HG02852 (cell line): ENCODE measurements at regions not wholly inside any gene's neighbourhood (a gene's known extent, or its start where the extent isn't known, plus 50 kb on each side); places are given as distances from the start of the nearest gene placed in this dataset.
"Not testable (repeated sequence)": the region's sequence is repeated elsewhere in the genome, so short reads cannot be mapped to it uniquely, and the experiment has no call there.

ENCODE experiments used
- ATAC-seq: cut with Tn5 transposase; IDR thresholded peaks from one replicate; pipeline ENCODE4 v1.9.1; 2021; ENCODE audit warnings: mild to moderate bottlenecking, moderate library complexity; ENCODE audit not compliant: unreplicated experiment

DNA sequence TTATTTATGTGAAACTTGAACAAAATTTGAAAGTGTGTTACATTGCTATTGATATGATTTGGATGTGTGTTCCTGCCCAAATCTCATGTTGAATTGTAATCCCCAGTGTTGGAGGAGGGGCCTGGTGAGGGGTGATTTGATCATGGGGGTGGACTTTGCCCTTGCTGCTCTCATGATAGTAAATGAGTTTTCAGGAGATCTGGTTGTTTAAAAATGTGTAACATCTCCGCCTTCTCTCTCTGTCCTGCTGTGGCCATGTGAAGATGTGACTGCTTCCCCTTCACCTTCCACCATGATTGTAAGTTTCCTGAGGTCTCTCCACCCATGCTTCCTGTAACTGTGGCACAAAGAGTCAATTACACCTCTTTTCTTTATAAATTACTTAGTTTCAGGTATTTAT lies 1731.0 kb downstream of the SLITRK5 start:
- ATAC-seq: no peak

DNA sequence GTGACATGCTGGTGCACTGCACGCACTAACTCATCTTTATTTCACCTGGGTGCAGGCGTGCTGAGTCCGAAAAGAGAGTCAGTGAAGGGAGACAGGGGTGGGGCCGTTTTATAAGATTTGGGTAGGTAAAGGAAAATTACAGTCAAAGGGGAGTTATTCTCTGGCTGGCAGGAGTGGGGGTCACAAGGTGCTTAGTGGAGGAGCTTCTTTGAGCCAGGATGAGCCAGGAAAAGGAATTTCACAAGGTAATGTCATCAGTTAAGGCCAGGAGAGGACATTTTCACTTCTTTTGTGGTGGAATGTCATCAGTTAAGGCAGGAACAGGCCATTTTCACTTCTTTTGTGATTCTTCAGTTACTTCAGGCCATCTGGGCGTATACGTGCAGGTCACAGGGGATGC lies 1734.9 kb downstream of the SLITRK5 start:
- ATAC-seq: not testable (repeated sequence)

- ATAC-seq: no peak
These were observed 1736.2 kb downstream of the SLITRK5 start for GRCh38 chr13:89407357-89407756.

DNA sequence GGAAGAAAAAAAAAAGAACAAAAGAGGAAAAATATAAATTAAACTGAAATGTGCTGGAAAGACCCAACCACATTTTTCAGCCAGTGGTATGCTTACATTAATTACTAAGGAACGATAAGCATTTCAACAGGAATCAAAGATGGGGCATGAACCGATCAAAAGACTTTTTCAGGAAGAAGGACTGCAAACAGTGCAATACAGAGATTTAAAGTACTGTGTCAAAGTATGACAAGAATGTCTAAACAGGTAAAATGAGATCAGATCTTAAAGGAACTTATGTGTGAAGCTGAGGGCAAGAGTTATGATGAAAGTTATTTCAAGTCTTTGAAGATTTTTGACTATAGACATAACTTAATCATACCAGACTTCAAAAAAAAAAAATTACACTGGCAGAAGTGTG lies 1761.8 kb downstream of the SLITRK5 start:
- no peak for ATAC-seq

DNA sequence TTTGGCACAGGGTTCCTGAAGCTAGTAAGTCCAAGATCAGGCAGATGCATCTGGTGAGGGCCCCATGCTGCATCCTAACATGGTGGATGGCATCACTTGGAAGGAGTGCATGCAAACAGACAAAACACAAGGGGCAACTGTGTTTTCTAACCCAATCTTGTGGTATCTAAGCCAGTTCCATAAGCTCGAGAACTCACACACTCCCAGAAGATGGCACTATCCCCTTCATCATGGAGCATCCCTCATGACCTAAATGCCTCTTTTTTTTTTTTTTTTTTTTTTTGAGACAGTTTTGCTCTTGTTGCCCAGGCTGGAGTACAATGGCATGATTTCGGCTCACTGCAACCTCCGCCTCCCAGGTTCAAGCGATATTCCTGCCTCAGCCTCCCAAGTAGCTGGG lies 1763.5 kb downstream of the SLITRK5 start:
- not testable (repeated sequence) for ATAC-seq

DNA sequence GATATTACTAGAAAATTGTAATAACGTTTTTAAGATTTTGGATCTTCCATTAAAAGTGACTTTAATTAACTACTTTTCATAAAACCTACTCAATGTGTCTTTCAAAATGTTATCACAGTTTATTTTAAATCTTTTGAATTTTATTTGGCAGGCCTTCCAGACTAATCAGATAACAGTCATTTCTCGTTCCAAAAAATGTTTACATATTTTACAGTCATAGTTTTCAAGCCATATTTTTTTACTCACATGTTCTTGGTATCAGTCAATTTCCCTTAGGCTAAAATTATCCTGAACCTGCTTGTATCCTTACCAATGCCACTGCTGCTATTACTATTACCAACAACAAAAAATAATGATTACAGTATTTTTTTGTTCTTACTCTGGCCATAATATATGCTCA lies 1783.5 kb downstream of the SLITRK5 start:
- ATAC-seq: no peak

GRCh38 chr13:89455225-89455624 lies 1784.1 kb downstream of the SLITRK5 start:
- no peak for ATAC-seq

DNA sequence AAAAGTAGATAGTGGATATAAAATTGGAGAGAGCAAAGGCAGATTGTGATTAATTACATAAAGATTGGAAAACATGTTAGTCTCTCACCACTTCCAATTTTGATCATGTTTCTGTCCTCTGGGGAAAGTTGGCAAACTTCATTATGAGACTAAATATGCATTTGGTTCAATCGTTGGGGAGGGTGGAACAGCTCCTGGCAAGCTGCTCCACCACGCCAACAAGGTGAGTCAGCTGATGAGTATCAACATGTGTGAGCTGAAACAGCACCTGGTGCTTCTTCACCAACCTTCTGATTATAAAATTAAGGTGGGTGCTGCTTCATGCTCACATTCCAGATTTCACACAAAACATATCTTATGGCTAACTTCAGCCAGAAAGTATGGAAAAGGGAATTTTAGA lies 1784.6 kb downstream of the SLITRK5 start:
- no peak for ATAC-seq

DNA sequence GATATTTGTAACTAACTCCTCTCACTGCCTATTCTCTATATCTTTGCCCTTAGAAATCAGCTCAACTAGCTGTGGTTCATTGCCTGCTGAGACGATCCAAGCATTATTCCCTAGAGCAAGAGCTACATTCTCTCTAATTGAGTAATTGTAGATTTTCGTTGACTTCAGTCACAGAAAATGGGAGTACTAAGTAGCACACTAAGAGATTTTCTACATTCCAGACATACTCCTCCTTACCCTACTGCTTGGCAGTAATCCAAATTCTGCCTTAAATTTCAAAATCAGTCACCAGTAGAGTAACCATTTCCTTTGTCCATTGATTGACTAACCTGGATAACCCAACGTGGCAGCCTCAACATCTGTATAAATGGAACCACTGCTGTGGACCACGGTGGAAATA lies 1786.8 kb downstream of the SLITRK5 start:
- ATAC-seq: no peak

- no peak for ATAC-seq
These were observed 1787.3 kb downstream of the SLITRK5 start for GRCh38 chr13:89458456-89458855.

DNA sequence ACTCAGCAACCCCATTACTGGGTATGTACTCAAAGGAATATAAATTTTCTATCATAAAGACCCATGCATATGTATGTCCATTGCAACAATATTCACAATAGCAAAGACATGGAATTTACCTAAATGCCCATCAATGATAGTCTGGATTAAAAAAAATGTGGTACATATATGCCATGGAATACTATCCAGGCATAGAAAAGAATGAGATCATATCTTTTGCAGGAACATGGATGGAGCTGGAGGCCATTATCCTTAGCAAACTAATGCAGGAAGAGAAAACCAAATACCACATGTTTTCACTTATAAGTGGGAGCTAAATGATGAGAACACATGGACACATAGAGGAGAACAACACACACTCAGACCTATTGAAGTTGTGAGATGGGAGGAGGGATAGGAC lies 1789.7 kb downstream of the SLITRK5 start:
- ATAC-seq: not testable (repeated sequence)

GRCh38 chr13:89465366-89465765 lies 1794.2 kb downstream of the SLITRK5 start:
- peak; percentile 76 for ATAC-seq

DNA sequence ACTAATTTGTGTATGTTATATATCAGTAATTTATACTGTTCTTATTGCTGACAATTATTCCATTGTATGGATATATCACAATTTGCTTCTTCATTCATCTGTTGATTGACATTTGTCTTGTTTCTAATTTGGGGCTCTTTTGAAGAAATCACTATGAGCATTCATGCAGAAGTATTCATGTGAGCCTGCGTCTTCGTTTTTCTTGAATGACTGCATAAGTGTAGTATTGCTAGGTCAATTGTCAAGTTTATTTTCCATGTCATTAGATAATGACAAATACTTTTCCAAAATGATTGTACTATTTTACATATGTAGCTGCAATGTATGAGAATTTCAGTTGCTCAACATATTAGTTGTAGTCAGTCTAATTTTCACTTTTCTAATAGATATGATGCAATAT lies 1796.9 kb downstream of the SLITRK5 start:
- ATAC-seq: no peak

DNA sequence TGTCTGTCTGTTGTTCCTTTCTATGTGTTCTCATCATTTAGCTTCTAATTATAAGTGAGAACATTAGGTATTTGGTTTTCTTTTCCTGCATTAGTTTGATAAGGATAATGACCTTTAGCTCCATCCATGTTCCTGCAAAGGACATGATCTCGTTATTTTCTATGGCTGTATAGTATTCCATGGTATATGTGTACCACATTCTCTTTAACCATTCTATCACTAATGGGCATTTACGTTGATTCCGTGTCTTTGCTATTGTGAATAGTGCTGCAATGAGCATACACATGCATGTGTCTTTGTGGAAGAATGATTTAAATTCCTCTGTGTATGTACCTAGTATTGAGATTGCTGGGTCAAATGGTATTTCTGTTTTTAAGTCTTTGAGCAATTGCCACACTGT lies 1799.7 kb downstream of the SLITRK5 start:
- ATAC-seq: no peak

- no peak for ATAC-seq
These were observed 1803.3 kb downstream of the SLITRK5 start for GRCh38 chr13:89474432-89474831.

DNA sequence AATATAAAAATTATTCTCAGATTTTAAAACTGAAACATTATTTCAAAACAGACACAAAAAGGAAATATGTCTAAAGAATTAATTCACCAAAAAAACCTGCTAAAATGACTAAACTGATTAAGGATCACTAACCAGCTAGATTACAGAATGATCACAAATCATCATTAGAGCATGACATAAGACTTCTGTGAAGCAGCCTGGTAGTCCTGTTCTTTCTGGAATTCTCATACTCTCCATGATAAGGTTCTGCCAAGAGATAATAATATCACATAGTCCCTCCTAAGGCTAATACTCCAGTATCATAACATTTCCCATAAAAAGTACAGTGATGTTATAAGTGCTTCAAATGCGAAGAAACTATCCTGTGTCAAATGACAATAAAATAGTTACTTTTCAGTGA lies 1814.9 kb downstream of the SLITRK5 start:
- no peak for ATAC-seq

DNA sequence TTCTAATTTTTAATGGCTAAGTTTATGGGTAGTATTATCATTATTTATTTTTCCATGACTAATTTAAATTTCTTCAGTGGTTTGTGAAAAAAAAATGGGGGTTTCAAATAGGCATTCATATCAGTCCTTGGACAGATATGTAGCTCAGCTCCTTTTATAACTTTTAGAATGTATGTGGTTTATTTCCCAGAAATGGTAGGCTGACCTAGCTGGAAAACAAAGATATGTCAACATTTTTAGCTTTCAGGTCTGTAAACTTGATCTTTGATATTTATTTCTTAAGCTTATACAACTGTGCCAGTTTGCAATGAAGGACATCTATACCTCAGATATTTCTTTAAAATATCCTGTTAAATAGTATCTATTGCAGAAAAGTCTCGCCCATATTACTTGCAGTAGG lies 1815.5 kb downstream of the SLITRK5 start:
- ATAC-seq: no peak

DNA sequence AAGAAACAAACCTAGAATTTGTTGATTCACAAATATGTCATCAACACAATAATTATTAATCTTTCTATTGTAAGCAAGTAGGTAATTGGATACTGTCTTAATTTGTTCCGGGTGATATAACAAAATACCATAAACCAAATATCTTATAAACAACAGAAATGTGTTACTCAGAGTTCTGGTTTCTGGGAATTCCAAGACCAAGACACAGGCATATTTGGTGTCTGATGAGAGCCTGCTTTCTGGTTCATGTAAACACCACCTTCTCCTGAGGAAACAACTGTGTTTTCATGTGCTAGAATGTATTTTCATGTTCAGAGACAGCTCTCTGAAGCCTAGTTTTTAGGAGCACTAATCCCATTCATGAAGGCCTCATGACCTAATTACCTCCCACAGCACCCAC lies 1819.5 kb downstream of the SLITRK5 start:
- no peak for ATAC-seq

DNA sequence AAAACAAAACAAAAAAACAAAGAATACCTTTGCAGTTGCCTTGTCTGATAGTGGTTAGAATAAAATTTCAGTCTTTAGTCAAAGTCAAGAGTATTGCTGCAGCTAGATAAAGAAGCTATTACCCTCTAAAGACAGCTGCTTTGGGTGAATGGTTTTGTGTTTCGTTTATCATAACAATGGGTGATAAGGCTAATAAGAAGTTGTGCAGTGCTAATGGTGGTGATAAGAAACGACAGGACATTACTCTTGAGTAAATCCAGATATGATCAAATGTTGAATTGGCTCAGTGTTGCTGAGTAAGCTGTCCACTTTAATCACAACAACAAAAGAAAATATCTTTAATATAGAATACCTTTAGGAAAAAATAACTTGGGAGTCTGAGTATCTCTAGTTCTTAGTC lies 1825.3 kb downstream of the SLITRK5 start:
- no peak for ATAC-seq

DNA sequence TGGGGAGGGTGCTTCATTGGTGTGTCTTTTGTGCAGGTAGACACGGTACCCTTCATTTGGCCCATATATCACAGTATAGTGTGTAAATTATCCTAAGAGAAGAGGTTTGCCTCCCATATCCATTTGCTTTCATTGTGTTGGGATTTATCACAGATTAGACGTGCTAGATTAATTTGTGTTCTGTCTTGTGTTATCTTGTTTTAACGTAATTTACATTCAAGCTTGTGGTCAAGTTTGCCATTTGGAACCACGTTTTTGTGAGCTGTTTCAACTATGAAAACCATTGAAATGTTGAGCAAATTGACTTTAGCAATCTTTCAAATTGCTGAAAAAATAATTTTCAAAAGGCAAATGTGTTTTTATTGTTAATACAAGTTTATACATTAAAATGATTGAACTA lies 1826.5 kb downstream of the SLITRK5 start:
- ATAC-seq: no peak

DNA sequence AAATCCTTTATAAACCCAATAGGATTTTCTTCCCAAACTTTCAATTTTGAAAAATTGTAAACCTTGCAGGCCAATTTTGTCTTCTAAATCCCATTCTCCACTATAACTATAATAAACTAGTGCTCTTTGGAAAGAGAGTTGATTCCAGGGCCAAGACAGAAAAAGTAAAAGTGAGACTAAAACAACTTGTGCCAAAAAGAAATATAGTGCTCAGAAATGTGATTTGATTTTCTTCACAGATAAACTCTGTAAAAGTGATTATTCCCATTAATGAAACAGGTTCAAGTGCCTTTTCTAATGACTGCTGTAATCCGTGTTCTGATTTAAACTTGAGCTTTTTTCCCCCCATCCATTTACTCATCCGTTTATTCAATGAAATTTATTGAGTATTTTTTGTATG lies 1831.1 kb downstream of the SLITRK5 start:
- no peak for ATAC-seq

DNA sequence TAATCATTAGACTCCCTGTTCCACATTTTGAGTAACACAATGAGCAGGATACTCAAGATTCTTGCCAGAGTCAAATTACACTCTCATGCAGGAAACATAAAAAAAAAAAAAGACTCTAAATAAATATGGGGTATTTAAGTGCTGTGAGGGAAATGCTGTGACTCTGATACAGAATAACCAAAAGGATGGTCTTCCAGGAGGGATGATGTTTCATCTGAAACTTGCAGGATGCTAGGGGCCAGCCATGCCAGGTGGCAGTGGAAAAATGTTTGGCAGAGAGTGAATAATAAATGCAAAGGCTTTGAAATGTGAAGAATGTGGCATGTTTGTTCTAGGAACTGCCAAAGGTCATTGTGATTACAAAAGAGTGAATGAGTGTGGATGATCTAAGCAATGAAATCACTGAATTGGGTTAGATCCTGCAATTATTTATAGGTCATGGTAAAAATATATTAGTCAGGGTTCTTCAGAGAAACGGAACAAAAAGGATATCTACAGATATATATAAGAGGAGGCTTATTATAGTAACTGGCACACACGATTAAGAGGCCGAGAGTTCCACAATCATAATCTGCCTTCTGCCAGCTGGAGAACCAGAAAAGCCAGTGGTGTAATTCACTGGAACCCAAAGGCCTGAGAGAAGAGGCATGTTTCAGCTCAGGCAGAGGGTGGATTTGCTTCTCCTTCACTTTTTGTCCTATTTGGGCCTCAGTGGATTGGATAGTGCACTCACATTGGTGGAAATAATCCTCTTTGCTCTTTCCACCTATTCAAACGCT lies 1832.8 kb upstream of the MIR17HG start:
- ATAC-seq: no peak

- no peak for ATAC-seq
These were observed 1831.5 kb upstream of the MIR17HG start for GRCh38 chr13:89515948-89516347.
